Endothelial cell (in vitro differentiated cells): ENCODE measurements at regions not wholly inside any gene's neighbourhood (a gene's known extent, or its start where the extent isn't known, plus 50 kb on each side); places are given as distances from the start of the nearest gene placed in this dataset.
"Not testable (repeated sequence)": the region's sequence is repeated elsewhere in the genome, so short reads cannot be mapped to it uniquely, and the experiment has no call there.

Experiments used
- DNase-seq: peaks from one replicate; pipeline ENCODE4 v3.0.0; 2021; ENCODE audit warnings: low spot score
- H3K27ac Mint-ChIP-seq: one replicate; pipeline ENCODE4 v1.8.0; 2021; ENCODE audit warnings: mixed read lengths, inconsistent platforms; ENCODE audit not compliant: unreplicated experiment
- H3K27me3 Mint-ChIP-seq: one replicate; pipeline ENCODE4 v1.8.0; 2021; ENCODE audit warnings: mild to moderate bottlenecking, moderate library complexity, mixed read lengths, inconsistent platforms; ENCODE audit not compliant: unreplicated experiment
- H3K36me3 Mint-ChIP-seq: one replicate; pipeline ENCODE4 v1.8.0; 2021; ENCODE audit warnings: mild to moderate bottlenecking, low read depth, mixed read lengths, inconsistent platforms; ENCODE audit not compliant: unreplicated experiment
- H3K4me1 Mint-ChIP-seq: one replicate; pipeline ENCODE4 v1.8.0; 2021; ENCODE audit warnings: mild to moderate bottlenecking, mixed read lengths, inconsistent platforms; ENCODE audit not compliant: unreplicated experiment
- H3K4me3 Mint-ChIP-seq: one replicate; pipeline ENCODE4 v1.8.0; 2021; ENCODE audit warnings: mild to moderate bottlenecking, mixed read lengths, inconsistent platforms; ENCODE audit not compliant: unreplicated experiment
- H3K9me3 Mint-ChIP-seq: one replicate; pipeline ENCODE4 v1.8.0; 2021; ENCODE audit warnings: mixed read lengths, inconsistent platforms; ENCODE audit not compliant: unreplicated experiment
- TF ChIP-seq, protein P1 (sequence below): fragments of 200-600 bp; sonication (generic); IDR thresholded peaks from one replicate; pipeline ENCODE4 v1.5.0; 2021; ENCODE audit warnings: antibody characterized with exemption; ENCODE audit not compliant: unreplicated experiment

DNA sequence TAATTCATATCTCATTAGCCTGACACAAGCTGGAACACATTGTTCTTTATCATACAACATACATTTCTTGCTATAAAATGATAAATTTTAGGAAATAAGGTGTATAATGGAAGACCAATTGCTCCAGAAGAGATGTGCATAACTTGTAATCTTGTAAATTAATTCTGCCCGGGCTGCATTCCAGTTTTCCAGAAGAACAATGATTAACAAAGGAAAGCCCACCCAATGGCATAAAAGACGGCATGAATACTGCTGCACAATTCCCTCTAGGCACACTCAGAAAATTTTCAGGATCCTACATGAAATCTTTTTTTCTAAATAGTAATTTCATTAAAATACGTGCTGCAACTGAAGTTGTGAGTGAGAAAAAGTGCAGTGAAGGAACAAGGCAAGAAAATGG lies 137.4 kb upstream of the KRR1 start:
- Mint-ChIP-seq H3K36me3 (no peaks in the 10 kb centered on the region), H3K27ac (no peak overlapping the region), H3K4me1 (no peaks in the 10 kb centered on the region), H3K9me3 (no peaks in the 10 kb centered on the region), H3K4me3 (no peak overlapping the region), H3K27me3 (no peaks in the 10 kb centered on the region)
- DNase-seq = no peak
- TF ChIP-seq, protein P1, sequence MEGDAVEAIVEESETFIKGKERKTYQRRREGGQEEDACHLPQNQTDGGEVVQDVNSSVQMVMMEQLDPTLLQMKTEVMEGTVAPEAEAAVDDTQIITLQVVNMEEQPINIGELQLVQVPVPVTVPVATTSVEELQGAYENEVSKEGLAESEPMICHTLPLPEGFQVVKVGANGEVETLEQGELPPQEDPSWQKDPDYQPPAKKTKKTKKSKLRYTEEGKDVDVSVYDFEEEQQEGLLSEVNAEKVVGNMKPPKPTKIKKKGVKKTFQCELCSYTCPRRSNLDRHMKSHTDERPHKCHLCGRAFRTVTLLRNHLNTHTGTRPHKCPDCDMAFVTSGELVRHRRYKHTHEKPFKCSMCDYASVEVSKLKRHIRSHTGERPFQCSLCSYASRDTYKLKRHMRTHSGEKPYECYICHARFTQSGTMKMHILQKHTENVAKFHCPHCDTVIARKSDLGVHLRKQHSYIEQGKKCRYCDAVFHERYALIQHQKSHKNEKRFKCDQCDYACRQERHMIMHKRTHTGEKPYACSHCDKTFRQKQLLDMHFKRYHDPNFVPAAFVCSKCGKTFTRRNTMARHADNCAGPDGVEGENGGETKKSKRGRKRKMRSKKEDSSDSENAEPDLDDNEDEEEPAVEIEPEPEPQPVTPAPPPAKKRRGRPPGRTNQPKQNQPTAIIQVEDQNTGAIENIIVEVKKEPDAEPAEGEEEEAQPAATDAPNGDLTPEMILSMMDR = no peak

DNA sequence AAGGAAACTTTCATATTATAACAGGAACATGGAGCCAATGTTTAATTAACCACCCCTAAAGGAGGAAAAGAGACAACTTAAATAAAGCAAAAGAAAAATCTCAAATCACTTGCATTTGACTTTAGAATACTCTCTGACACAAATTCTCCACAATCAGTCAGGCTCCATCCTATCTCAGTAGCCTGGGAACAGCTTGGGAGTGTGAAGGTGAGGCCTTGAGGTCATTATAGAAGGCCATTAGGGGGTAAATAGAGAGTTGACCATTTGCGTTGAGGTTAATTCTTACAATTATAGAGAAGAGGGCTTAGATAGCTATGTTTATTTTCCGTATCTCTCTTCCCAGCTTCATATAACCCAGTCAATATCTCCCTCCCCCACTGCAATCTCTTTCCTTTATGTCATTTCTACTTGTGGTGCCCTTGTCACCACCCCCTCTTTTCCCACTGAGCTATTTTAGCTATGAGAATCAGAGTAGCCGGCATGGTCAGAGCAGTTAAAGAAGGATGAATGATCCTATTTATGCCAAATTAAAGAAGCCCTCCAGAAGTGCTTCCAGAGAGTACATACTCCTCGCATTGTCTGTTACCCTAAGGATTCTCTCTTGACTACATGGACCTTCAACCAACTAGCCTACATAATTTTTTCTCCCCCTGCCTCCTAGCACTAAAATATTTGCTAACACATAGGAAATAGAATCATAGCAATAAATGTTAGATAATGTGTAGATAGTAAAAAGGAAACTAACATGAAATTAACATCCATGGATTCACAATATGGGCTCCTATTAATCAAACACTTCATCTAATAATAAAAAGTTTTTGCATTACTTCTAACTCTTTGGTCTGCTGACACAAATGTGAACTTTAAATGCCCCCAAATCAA lies 135.2 kb upstream of the KRR1 start:
- H3K27me3 Mint-ChIP-seq = no peaks in the 10 kb centered on the region

DNA sequence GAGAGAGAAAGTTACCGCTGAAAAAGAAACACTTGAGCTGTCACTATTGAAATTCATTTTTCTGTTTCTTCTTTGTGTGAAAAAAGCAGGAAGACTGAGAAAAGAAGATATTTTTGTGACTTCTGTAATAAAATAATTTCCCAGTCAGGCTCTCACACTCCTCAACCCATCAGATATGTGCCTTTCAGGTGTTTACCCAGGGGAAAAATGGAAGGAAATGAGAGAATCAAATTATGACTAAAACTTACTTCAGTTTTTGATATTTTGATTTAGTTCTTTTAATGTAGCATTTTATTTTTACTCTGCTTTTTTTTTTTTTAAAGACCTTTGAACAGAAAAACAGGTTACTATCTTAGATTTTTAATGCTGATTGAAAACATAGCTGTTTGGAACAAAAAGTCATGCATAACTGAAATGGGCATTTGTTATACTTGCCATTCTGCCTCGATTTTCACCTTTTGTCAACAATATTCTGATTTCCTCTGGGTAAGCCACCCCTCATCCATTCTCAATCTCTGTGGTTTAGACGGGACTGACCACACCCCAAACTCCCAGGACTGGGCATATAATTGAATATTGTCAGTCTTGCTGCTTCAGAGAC lies 133.2 kb upstream of the KRR1 start:
- H3K4me1 Mint-ChIP-seq = peaks cover 2% of the 10 kb centered on the region
- DNase-seq = no peak
- H3K4me3 Mint-ChIP-seq = no peak overlapping the region
- no peaks in the 10 kb centered on the region for H3K9me3 Mint-ChIP-seq
- no peaks in the 10 kb centered on the region for H3K36me3 Mint-ChIP-seq
- H3K27me3 Mint-ChIP-seq = no peaks in the 10 kb centered on the region
- no peak overlapping the region for H3K27ac Mint-ChIP-seq
- TF ChIP-seq, protein P1 = no peak

More for the DNA sequence above, 135.2 kb upstream of the KRR1 start:
- Mint-ChIP-seq H3K9me3 (no peaks in the 10 kb centered on the region), H3K4me1 (no peaks in the 10 kb centered on the region), H3K27ac (no peak overlapping the region), H3K4me3 (no peak overlapping the region), H3K36me3 (no peaks in the 10 kb centered on the region)
- TF ChIP-seq, protein P1 = no peak
- DNase-seq = no peak

DNA sequence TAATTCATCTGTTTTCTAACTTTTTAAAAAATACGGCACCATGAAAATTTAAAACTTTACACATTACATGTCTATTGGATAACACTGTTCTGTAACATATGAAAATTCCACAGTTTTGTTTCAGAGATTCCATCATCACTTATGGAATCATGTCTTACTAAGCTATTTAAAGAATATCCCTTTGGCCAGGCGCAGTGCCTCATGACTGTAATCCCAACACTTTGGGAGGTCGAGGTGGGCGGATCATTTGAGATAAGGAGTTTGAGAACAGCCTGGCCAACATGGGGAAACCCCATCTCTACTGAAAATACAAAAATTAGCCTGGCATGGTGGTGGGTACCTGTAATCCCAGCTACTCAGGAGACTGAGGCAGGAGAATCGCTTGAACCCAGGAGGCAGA lies 131.7 kb upstream of the KRR1 start:
- H3K4me1 Mint-ChIP-seq, H3K9me3 Mint-ChIP-seq: not testable (repeated sequence)

DNA sequence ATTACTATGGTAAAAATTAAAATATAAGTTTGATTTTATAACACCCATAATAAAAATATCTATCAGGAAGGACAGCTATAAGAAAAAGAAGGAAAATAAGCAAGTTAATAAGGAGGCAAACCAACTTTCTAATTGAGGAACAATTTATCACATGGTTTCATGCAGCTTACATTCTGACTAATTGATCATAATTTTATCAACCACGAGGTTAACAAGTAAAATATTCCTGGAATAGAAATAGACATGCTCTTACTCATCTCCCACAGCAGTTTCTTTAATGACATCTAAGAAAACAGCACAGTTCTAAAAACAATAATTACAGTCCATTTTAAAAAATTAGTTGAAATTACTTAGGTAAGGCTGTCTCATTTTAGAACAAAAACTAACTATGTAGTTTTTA lies 130.8 kb upstream of the KRR1 start:
- no peak overlapping the region for H3K27ac Mint-ChIP-seq
- TF ChIP-seq, protein P1 = no peak
- H3K36me3 Mint-ChIP-seq = no peaks in the 10 kb centered on the region
- no peaks in the 10 kb centered on the region for H3K27me3 Mint-ChIP-seq
- H3K4me1 Mint-ChIP-seq = peaks cover 2% of the 10 kb centered on the region
- no peaks in the 10 kb centered on the region for H3K9me3 Mint-ChIP-seq
- H3K4me3 Mint-ChIP-seq = no peak overlapping the region
- no peak for DNase-seq

More for the DNA sequence above, 131.7 kb upstream of the KRR1 start:
- H3K36me3 Mint-ChIP-seq, H3K27ac Mint-ChIP-seq, H3K27me3 Mint-ChIP-seq, DNase-seq, H3K4me3 Mint-ChIP-seq: not testable (repeated sequence)
